ENCODE measurements at regions not wholly inside any gene's neighbourhood (a gene's known extent, or its start where the extent isn't known, plus 50 kb on each side); places are given as distances from the start of the nearest gene placed in this dataset.
A peak's percentile ranks its signal among the peaks of the same experiment; 100 is the strongest.

DNA sequence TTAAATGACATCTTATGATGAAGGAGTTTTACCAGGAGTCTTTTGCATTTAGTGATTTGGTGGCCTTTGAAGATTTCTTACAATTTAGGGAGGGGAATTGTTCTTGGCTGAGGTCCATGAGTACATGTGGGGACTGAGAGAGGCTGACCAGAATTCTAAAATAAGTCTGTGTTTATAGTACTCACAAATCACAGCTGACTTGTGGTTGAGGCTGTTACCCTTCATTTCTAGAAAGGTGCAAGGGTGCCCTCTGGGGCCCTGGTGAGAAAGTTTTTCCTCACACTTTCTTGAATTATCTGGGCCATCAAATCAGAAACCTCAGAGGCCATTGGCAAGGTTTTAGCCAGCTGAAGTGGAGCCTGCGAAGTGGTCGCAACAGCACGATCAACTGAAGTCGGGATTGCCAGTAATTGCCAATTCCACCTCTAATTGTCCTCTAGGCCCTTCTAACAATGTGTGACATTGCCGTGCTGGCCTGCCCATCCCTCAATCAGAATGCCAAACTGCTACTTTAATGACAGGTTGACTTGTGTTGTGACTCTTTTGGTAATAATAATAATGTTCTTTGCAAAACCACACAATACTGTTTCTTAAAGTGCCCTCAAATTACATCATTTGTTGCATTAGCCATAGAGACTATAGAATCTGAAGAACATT is 221.6 kb downstream of the OGFRL1 start:
- TF ChIP-seq, protein P1, sequence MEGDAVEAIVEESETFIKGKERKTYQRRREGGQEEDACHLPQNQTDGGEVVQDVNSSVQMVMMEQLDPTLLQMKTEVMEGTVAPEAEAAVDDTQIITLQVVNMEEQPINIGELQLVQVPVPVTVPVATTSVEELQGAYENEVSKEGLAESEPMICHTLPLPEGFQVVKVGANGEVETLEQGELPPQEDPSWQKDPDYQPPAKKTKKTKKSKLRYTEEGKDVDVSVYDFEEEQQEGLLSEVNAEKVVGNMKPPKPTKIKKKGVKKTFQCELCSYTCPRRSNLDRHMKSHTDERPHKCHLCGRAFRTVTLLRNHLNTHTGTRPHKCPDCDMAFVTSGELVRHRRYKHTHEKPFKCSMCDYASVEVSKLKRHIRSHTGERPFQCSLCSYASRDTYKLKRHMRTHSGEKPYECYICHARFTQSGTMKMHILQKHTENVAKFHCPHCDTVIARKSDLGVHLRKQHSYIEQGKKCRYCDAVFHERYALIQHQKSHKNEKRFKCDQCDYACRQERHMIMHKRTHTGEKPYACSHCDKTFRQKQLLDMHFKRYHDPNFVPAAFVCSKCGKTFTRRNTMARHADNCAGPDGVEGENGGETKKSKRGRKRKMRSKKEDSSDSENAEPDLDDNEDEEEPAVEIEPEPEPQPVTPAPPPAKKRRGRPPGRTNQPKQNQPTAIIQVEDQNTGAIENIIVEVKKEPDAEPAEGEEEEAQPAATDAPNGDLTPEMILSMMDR (IDR thresholded peaks at IDR 0.05; ENCODE audit: borderline replicate concordance, insufficient read depth, low read depth, low read length) = peak; percentile 28; the same call in 1 of the 2 replicates
- H3K4me3 ChIP-seq (ENCODE audit: low read depth, low read length) = no peak overlapping the region

GRCh38 chr6:71510856-71511255 is 222.2 kb downstream of the OGFRL1 start:
- TF ChIP-seq, protein P1 (IDR thresholded peaks at IDR 0.05; ENCODE audit: borderline replicate concordance, insufficient read depth, low read depth, low read length) = no peak
- no peak overlapping the region for H3K4me3 ChIP-seq (ENCODE audit: low read depth, low read length)

DNA sequence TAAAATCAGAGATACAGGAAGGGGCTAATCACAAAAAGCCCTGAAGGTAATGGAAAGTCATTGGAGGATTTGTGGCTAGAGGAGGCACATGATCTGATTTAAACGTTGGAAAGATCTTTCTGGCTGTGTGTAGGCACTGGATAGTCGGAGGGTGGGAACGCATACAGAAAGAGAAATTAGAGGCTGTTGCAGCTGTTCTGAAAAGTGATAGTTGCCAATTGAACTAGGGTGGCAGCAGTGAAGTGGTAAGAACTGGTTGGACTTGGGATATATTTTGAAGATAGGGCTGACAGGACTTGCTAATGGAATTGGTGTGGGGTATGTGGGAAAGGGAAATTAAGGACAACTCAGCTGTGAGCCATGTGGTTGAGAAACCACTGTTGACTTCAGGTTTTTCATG is 223.6 kb downstream of the OGFRL1 start:
- TF ChIP-seq, protein P1 (IDR thresholded peaks at IDR 0.05; ENCODE audit: borderline replicate concordance, insufficient read depth, low read depth, low read length) = no peak
- no peak overlapping the region for H3K4me3 ChIP-seq (ENCODE audit: low read depth, low read length)

- TF ChIP-seq, protein P1 (IDR thresholded peaks at IDR 0.05; ENCODE audit: borderline replicate concordance, insufficient read depth, low read depth, low read length) = no peak
- no peak overlapping the region for H3K4me3 ChIP-seq (ENCODE audit: low read depth, low read length)
Measured at GRCh38 chr6:71513036-71513435, 224.4 kb downstream of the OGFRL1 start.

GRCh38 chr6:71523548-71523947 is 234.9 kb downstream of the OGFRL1 start:
- TF ChIP-seq, protein P1 (IDR thresholded peaks at IDR 0.05; ENCODE audit: borderline replicate concordance, insufficient read depth, low read depth, low read length) = no peak
- no peak overlapping the region for H3K4me3 ChIP-seq (ENCODE audit: low read depth, low read length)

DNA sequence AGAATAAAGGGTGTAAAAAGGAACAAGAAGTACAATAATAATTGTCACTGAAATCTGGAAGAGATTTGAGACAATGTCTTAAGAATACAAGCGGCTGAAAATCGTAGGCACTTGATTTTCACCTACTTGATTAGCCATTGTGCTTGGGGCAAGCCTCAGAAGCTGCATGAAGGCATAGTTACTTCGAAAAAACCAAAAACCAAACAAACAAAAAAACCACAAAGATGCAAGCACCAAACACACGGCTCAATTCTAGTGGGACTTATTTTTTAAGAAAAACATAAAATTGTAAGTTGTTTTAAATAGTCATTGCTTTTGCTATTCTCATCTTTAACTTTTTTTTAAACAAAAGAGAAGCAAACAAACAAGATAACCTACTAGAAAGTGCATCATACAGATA is 235.6 kb downstream of the OGFRL1 start:
- TF ChIP-seq, protein P1 (IDR thresholded peaks at IDR 0.05; ENCODE audit: borderline replicate concordance, insufficient read depth, low read depth, low read length) = no peak

GRCh38 chr6:71527886-71528285 is 239.3 kb downstream of the OGFRL1 start:
- TF ChIP-seq, protein P1 (IDR thresholded peaks at IDR 0.05; ENCODE audit: borderline replicate concordance, insufficient read depth, low read depth, low read length) = no peak
- no peak overlapping the region for H3K4me3 ChIP-seq (ENCODE audit: low read depth, low read length)

More for the DNA sequence above, 235.6 kb downstream of the OGFRL1 start:
- no peak overlapping the region for H3K4me3 ChIP-seq (ENCODE audit: low read depth, low read length)

All from GM12875 (cell line).